Kidney capillary endothelial cell (primary cell): ENCODE measurements at regions not wholly inside any gene's neighbourhood (a gene's known extent, or its start where the extent isn't known, plus 50 kb on each side); places are given as distances from the start of the nearest gene placed in this dataset.
A peak's percentile ranks its signal among the peaks of the same experiment; 100 is the strongest.

Source experiments
- DNase-seq: peaks from one replicate; pipeline ENCODE4 v3.0.0-alpha.2; 2018; ENCODE audit warnings: low spot score

GRCh38 chr7:130970196-130970595 lies 236.2 kb upstream of the KLF14 start:
- no peak for DNase-seq

GRCh38 chr7:130970696-130971095 lies 236.7 kb upstream of the KLF14 start:
- no peak for DNase-seq

GRCh38 chr7:130971297-130971696 lies 237.3 kb upstream of the KLF14 start:
- DNase-seq = no peak

DNA sequence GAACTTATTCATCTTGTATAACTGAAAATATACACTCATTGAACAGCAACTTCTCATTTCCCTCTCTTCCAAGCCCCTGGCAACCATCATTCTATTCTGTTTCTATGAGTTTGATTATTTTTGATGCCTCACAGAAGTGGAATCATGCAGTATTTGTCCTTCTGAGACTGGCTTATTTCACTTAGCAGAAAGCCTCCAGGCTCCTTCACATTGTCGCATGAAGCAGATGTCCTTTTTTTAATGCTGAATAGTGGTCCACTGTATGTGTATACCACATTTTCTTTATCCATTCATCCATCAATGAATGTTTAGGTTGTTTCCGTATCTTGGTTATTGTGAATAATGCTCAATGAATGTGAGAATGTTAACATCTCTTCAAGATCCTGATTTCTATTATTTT lies 238.2 kb upstream of the KLF14 start:
- DNase-seq = no peak

DNA sequence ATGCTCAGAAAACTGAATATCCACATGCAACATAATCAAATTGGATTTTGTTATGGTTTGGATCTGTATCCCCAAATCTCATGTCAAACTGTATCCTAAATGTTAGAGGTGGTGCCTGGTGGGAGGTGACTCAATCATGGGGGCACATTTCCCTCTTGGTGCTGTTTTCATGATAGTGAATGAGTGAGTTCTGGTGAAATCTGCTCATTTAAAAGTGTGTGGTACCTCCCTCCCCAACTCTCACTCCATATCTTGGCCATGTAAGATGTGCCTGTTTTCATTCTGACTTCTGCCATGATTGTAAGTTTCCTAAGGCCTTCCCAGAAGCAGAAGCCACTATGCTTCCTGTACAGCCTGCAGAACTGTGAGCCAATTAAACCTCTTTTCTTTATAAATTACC lies 239.6 kb upstream of the KLF14 start:
- no peak for DNase-seq

DNA sequence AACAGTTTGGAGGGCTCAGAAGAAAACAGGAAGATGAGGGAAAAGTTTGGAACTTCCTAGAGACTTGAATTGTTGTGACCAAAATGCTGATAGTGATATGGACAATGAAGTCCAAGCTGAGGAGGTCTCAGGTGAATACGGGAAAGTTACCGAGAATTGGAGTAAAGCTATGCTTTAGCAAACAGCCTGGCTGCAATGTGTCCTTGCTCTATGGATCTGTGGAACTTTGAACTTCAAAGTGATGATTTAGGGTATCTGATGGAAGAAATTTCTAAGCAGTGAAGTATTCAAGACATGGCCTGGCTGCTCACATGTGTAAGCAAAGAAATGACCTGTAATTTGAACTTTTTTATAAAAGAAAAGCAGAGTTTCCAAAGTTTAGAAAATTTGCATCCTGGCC lies 240.2 kb upstream of the KLF14 start:
- DNase-seq = no peak

DNA sequence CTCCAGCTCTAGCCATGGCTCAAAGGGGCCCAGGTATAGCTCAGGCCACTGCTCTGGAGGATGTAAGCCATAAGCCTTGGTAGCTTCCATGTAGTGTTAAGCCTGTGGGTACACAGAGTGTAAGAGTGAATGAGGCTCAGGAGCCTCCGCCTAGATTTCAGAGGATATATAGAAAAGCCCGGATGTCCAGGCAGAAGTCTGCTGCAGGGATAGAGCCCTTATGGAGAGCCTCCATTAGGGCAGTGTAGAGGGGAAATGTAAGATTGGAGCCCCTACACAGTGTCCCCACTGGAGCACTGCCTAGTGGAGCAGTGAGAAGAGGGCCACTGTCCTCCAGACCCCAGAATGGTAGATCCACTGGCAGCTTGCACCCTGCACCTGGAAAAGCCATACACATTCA lies 240.8 kb upstream of the KLF14 start:
- DNase-seq = no peak

DNA sequence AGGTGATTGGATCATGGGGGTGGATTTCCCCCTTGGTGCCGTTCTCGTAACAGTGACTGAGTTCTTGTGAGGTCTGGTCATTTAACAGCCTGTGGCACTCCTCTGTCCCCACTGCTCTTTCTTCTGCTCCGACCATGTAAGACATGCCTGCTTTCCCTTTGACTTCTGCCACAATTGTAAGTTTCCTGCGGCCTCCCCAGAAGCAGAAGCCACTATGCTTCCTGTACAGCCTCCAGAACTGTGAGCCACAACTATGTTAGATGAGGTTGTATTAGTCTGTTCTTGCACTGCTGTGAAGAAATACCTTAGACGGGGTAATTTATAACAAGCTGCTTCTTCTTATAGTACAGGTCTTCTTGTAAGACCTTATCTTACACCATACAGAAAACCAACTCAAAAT lies 241.7 kb upstream of the KLF14 start:
- no peak for DNase-seq

GRCh38 chr7:130982160-130982638 lies 248.2 kb upstream of the KLF14 start:
- peak; percentile 30 for DNase-seq

- no peak for DNase-seq
Measured at GRCh38 chr7:130982651-130983050, 248.6 kb upstream of the KLF14 start.

DNA sequence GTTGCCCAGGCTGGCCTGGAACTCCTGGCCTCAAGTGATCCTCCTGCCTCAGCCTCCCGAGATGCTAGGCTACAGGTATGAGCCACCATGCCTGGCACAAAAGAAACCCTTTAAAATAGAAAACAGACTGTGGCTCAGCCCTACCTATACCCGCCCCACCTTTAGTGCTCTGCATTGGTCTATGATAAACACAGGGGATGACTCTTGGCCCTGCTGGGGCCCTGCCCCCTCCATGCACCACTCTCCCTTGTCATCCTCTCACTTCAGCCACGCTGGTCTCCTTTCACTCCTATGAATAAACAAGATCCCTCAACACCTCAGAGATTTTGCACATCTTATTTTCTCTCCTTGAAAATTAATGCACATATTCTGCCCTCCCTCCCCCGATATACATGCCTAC lies 251.4 kb upstream of the KLF14 start:
- no peak for DNase-seq

GRCh38 chr7:130986261-130986690 lies 252.3 kb upstream of the KLF14 start:
- no peak for DNase-seq

GRCh38 chr7:130987092-130987491 lies 253.1 kb upstream of the KLF14 start:
- DNase-seq = no peak

DNA sequence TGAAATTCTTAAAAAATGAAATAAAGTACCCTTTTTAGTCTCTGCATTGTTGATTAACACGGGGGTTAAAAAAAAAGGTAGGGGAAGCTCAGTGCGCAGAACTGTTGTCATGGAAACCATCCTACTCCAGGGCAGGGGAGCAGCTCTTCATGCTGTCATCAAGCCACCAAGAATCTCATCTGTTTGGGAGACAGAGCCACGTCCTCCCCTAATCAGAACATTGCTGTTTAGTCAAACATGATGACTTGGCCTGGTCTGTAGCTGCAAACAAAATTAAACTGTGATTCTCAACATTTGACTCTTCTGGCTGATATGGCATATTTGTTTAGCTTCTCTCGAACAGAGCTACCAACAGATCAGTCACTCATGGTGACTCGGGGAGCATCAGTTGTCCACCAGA lies 254.4 kb upstream of the KLF14 start:
- DNase-seq = no peak

DNA sequence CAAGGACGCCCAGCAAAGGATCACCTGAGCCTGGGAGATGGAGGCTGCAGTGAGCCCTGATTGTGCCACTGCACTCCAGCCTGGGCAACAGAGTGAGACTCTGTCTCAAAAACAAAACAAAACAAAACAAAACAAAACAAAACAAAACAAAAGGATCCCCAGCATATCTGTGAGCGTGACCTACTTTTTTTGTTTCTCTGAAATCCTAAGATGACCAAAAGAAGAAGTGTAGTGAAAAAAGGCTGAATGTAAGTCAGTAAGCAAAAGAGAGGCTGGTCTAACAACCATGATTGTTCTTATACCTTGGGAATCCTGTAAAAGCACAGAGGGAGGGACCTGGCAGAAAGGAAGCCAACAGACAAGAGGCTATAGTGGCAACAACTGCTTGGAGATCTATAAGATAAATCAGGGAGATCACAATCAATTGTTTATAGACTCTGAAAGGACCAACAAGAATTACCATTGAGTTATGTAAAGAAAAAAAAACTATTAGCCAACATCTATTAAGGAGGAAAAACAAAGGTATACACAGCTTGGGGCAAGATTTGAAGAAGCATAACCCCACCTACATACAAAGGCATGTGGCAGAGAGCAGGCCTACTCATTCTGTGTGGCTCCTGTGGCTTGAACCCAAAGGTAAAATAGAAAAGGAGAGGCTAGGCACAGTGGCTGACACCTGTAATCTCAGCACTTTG lies 255.2 kb upstream of the KLF14 start:
- DNase-seq = no peak

- no peak for DNase-seq
Measured at GRCh38 chr7:130990178-130990832, 256.3 kb upstream of the KLF14 start.

DNA sequence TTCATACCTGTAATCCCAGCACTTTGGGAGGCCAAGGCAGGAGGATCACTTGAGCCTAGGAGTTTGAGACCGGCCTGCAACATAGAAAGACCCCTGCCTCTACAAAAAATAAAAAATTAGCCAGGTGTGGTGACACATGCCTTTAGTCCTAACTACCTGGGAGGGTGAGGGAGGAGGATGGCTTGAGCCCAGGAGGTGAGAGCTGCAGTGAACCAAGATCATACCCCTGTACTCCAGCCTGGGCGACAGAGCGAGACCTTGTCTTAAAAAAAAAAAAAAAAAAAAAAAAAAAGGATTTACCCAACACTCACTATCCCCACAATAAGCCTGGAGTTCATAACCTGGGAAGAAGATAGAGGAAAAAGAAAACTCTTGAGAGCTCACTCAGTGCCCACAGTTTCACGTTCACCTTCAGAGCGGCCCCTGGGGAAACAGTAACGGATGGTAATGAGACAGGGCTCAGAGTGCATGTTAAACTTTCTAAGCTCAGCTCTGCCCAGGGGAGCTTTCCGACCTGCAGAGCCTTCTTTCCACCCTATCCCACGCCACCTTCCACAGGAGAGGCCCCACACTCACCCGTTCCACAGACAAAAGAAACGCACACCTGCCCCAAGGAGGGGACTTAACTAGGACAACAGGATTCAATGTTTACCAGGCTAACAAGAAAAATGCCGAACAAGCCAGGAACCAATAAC lies 259.8 kb upstream of the KLF14 start:
- no peak for DNase-seq

- DNase-seq = no peak
Measured at GRCh38 chr7:130994378-130995115, 260.5 kb upstream of the KLF14 start.

DNA sequence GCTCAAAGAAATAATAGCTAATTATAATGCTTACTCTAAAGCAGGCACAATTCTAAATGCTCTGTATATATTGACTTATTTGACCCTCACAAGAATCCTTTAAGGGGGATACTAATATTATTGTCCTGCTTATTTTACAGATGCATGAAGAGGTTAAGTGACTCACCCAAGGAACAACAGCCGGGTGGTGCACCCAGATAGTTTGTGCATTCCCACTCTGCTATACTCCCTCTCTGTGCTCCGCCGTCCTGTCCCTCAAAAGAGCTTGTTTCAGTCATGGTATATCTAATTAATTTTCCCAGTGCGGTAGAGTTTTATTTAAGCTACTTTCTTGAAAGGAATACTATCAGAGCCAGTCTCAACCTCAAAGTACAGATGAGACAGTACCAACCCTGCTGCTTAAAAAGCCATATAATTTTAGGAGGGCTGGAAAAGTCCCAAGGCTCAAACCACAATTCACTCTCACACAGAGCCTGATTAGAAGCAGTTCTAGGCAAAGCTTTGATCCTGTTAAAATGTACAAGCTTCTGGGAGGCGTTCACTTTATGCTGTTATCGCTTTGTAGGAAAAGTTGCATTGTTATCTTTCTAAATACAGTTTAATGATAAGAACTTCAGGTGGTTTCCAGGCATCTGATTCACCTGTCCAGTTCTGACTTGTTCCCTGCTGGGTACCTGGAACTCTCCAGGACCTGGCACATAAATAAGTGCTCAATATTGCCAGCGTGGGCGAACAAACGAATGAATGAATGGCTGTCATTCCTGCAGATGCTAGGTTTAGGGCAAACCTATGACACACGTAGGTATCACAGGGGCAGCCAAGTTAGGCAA lies 261.5 kb upstream of the KLF14 start:
- DNase-seq = no peak

- no peak for DNase-seq
Measured at GRCh38 chr7:130996205-130996832, 262.3 kb upstream of the KLF14 start.

DNA sequence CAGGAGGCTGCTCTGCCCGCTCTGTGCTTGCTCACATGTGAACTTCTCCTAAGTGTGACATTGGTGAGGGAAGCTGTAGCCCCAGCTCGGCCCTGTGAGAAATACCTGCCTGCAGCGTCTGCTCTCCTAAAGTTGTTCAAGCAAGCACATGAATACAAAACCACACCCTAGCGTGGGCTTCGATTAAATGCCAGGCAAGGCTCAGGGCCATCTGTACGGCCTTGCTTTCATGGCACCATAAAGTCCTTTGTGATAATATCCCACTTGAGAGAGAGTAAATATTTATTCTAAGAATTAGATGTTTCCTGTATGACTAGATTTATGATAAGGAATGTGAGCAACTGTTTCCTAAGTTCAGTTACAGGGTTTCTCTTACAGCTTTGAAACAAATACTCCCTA lies 262.8 kb upstream of the KLF14 start:
- no peak for DNase-seq
